Fibroblast of skin of right biceps (primary cell): ENCODE measurements at regions not wholly inside any gene's neighbourhood (a gene's known extent, or its start where the extent isn't known, plus 50 kb on each side); places are given as distances from the start of the nearest gene placed in this dataset.
"Not testable (repeated sequence)": the region's sequence is repeated elsewhere in the genome, so short reads cannot be mapped to it uniquely, and the experiment has no call there.

ENCODE experiments used
- DNase-seq: peaks from one replicate; pipeline ENCODE4 v3.0.0-alpha.2; 2013

DNA sequence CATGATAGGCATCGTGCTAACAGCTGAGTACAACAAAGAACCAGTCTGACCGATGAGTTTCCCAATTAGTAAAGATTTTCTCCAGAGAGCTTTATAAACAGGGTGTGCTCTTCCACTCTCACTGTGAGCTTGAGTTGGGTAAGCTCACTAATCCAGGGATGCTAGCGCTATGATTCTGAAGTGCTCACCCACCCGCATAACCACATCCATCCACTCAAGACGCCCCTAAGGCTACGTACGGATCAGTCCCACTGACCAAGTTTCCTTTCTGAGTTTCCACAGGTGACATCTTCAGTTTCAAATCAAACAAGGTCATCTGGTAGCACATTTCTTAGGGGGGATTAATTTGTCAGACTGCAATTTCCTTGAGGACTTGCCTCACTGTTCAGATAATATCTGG lies 141.1 kb upstream of the ABI3BP start:
- DNase-seq: no peak

DNA sequence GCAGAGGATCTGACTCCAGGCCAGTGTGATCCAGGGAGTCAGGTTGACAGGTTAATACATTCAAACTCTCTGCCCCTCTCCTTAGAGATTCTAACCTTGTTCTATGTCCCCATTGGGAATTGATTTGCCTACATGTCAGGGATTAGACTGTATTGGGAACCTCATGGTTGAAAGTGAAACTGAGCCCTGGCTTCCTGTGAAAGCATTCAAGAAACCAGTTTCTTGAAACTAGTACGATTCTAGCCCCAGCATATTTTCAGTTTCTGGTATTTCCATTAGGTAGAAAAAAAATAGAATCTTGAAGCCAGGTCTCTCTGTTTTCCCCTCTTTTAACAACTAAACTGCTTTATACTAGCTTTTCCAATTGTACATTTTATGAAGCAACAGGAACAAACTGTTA lies 140.4 kb upstream of the ABI3BP start:
- DNase-seq: no peak

DNA sequence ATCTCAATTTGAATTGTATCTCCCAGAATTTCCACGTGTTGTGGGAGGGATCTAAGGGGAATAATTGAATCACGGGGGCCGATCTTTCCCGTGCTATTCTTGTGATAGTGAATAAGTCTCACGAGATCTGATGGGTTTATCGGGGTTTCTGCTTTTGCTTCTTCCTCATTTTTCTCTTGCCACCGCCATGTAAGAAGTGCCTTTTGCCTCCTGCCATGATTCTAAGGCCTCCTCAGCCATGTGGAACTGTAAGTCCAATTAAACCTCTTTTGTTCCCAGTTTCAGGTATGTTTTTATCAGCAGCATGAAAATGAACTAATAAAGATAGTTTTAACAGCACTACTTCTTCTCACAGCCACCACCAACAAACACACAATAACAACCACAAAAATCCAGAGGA lies 140.0 kb upstream of the ABI3BP start:
- not testable (repeated sequence) for DNase-seq

DNA sequence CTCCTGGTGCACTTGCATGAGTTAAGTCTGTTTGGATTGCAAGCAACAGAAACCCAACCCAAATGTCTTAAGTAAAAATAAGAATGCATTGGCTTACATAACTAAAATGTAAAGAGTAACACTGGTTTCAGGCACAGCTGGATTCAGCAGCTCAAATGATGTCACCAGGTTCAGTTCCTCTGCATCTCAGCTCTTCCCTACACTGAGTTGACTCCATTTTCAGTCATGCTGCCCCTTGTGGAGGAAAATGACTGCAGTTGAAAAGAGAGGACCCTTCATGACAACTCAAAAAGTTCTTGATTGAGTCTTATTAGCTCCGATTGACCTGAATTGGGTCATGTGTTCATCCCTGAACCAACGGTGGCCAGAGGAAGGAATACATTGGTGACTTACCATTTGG lies 138.5 kb upstream of the ABI3BP start:
- DNase-seq: no peak

DNA sequence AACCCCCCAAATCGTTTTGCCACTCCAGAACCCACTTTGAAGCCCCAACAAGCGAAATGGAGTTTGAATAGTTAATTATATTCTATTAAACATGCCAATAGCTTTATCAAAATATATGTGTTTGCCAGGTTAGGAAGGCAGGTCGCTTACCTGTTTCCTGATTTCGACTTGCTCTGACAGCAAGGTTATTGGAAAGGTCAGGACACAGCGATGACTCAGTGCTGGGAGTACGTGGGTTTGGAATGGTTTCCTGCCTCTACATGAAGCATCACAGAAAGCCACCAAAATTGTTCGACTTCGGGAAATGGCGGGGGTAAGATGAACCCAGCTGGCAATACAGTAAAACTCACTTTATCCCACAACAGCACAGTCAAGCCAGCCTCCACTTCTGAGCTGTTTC lies 135.6 kb upstream of the ABI3BP start:
- DNase-seq: peak; percentile 11

DNA sequence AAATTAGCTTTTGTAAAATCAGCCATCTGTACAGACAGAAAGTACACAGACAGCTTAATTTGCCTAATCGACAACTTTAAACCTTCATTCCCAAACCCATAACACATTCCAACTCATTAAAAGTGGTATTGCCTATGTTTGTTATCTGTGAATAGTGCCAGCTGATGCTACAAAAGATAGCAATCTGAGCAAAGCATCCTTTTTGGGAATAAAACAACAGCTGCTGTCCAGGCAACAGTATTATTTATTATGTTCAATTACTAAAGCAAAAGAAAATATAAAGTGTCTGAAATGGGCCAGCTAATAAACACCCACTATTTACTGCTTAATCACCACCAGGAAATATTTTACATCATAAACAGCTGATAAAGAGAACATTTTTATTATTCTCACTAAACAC lies 134.8 kb upstream of the ABI3BP start:
- no peak for DNase-seq

DNA sequence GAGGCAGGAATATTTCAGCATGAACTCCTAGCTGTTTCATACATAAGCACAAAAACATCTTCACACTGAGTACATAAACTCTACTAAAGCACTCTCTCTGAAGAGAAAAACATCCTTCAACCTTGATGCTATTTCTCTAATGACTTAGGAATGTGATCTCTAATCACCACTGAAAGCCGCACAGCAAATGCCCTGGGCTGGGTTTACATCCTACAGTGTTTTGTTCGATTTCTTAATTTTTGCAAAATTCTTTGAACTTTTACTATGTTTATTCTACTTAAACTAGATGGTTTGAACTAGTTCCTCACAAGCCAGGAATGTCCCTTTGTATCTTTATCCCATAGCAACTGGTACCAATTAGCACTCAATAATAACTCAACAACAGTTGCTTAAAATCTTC lies 130.9 kb upstream of the ABI3BP start:
- peak; percentile 19 for DNase-seq

DNA sequence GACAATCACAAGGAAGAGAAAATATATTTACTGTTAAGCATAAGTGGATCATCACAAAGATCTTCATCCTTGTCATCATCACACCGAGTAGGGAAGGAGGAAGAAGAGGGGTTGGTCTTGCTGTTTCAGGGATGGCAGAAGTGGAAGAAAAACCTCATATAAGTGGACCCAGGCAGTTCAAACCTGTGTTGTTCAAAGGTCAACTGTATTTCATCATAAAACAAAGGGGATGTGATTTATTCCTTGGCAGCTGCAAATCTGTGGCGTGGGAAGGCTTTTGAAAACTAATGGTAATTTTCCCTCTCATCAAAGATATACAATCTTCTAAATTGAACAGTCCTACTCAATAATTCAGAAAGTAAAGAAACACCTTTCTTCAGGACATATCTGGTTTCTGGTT lies 129.9 kb upstream of the ABI3BP start:
- DNase-seq: no peak

DNA sequence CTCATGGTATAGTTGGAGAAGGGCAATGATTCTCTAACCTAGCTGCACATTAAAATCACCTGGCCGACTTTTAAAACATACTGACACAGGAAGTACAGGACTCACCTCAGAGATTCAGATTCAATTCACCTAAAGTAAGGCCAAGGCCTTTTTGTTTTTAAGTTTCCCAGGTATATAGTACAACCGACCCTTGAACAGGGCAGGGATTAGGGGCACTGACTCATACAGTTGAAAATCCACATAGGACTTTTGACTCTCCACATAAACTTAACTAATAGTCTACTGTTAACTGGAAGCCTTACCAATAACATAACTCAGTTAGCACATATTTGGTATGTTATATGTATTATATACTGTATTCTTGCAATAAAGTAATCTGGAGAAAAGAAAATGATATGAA lies 129.5 kb upstream of the ABI3BP start:
- no peak for DNase-seq

DNA sequence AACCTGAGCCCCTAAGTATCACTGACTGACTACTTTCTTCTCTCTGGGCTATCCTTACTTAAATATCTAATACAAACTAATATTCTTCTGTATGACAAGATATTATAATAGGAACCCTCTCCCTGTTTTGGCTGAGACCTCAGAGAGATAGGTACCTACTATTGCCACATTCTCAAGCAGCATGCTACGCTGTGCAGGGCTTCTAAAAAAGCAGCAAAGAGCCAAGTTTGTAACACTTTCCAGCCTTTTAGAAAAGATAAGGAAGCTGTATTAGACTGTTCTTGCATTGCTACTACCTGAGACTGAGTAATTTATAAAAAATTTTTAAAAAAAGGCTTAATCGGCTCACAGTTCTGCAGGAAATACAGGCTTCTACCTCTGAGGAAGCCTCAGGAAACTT lies 126.8 kb upstream of the ABI3BP start:
- DNase-seq: no peak

DNA sequence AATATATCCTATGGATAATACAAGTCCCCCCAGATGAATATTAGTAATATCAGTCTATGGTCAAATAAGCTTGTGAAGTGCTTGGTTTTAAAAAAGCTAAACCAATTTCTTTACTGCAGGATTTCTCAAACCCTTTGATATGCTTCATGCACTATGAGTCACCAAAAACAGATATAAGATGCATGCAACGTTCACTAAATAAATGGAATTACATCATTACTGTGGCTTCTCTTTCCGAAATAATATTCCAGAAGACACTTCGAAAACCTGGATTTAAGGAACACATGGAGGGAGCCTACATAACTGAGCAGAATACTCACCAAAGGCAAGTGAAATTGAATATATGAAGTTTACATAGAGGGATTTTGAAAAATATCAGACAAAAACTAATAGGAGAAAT lies 126.3 kb upstream of the ABI3BP start:
- peak; percentile 85 for DNase-seq

DNA sequence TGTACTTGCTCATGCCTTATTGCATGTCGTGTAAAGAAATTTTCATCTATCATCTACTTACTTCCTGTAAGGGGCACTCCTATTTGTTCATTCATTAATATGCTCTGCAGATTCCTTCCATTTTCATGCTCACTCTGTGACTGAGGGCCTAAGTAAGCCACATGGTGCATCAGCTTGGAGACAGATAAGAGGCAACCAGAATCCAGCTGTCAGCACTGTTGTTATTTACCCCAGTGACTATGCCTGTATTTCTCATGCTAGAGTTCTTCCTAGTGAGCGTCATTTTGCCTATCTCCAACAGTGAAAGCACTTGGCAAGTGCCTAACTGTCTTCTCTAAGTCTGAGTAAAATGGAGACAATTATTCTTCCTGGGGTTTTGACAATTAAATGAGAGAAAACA lies 124.8 kb upstream of the ABI3BP start:
- peak; percentile 23 for DNase-seq

DNA sequence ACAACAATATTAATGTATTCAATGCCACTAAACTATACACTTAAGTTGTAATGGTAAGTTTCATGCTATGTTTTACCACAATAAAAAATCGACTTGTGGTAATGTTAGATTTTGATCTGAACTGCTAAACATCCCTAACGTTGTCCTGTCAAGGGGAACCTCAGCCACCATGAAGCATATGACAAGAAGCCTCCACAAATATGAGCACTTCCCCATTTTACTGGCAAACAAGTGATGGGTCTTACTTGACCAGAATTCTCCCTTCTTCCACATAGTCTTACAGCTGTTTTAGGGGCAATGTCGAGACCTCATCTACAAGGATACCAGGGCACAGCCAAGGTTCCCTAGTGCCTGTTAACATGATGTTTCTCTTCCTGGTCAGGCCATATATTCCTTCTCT lies 124.2 kb upstream of the ABI3BP start:
- no peak for DNase-seq

DNA sequence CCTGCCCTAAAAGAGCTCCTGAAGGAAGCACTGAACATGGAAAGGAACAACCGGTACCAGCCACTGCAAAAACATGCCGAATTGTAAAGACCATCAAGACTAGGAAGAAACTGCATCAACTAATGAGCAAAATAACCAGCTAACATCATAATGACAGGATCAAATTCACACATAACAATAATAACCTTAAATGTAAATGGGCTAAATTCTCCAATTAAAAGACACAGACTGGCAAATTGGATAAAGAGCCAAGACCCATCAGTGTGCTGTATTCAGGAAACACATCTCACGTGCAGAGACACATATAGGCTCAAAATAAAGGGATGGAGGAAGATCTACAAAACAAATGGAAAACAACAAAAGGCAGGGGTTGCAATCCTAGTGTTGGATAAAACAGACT lies 117.1 kb upstream of the ABI3BP start:
- DNase-seq: not testable (repeated sequence)

DNA sequence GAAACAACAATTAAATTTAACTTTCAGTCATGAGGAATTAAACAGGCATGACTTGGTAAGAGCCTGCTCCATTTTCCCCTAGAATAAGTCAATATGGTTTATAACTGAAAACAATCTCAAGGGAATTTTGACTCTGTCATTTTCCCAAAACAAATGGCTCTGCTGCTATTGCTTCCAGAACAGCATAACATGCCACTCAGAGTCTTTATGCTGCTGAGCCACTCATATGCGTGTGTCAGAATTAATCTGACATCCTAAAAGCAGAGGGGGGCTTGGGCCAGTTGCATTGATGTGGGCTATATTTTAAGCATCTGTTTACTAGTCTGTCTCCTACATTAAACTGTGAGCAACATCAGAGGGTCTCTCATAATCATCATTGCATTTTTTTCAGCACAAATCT lies 111.1 kb upstream of the ABI3BP start:
- DNase-seq: no peak

DNA sequence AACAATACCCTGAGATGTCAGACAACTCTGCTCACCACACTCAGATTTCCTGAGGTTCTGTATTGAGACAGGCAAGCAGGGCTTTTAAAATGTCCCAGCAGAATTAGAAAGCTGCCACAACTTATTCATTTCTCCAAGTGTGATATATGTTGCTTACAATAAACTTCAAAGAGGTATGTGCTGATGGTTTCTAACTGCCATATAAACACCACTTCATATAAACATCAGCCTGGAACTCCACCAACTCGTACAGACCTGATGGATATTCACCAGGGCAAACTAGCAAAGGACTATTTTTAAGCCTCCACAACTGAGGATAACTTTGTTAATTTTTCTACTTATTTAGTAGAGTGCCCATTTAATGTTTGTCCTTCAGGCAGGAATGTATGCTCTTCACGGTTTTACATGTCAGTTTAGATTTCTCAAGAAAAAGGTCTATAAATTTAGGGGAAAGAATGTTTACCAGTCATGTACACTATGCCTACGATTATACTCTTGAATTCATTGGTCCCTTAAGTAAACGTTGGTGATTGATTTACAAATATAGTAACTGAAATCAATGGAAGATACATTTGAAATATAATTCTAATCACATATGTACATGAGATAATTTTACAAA lies 109.6 kb upstream of the ABI3BP start:
- DNase-seq: no peak

DNA sequence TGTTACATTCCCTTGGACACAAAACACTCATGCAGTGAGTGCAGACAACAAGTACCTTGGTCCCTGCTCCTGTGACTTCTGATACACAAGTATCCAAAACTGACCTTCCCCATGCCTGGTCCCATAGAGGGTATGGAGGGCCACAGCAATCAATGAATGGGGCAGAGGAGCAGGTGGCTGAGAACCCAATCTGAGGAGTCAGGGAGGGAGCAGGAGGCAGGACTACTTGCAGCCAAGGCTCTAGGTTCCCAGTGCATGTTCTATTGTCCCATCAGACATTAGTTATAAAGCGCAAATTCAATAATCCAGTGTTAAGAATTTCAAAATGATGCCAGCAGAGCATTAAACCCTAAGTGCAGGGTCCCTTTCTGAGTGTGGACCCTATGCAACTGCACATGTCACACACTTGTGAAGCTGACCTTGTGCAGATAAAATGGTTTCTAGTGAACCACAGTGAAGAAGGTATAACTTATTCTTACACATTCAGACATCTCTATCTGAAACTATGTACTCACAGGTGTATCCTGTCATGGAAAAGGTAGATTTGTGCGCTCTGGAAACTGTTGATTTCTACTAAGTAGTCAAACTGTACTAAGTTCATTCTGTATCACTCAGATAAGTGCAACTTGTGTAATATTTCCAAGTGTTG lies 107.3 kb upstream of the ABI3BP start:
- no peak for DNase-seq

DNA sequence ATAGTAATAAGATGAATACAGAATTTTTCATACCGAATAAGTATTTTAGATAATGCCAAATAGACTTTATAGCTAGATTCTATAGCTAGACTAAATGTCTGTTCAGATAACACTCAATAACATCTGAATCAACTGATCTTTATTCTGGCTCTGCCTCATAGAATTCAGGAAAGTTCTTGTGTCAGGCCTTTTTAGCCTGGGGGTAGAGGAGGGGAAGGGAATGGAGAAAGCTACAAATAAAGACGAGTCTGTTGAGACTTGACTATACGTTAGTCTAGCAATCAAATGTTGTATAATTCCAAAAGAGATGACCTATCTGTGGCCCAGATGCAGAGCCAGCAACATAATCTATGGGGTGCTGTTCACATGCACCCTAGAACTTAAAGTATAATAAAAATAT lies 106.6 kb upstream of the ABI3BP start:
- no peak for DNase-seq

DNA sequence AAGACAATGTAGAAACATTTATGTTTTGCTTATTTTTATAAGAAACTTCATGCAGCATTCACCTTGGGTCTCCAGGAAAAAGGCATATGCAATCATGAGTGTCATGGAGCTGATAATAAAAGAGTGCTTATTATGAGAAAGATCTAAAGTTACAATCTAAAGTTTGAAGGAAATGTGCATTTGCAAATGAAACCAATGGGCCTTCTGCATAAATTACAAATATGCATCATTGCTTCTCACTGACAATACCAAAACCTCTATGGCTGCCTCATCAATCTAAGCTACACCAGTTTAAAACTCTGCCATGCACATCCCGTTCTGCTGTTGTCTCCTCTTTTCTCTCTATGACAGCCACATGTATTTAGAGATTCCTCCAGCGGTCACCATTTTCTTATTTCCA lies 103.2 kb upstream of the ABI3BP start:
- DNase-seq: no peak

DNA sequence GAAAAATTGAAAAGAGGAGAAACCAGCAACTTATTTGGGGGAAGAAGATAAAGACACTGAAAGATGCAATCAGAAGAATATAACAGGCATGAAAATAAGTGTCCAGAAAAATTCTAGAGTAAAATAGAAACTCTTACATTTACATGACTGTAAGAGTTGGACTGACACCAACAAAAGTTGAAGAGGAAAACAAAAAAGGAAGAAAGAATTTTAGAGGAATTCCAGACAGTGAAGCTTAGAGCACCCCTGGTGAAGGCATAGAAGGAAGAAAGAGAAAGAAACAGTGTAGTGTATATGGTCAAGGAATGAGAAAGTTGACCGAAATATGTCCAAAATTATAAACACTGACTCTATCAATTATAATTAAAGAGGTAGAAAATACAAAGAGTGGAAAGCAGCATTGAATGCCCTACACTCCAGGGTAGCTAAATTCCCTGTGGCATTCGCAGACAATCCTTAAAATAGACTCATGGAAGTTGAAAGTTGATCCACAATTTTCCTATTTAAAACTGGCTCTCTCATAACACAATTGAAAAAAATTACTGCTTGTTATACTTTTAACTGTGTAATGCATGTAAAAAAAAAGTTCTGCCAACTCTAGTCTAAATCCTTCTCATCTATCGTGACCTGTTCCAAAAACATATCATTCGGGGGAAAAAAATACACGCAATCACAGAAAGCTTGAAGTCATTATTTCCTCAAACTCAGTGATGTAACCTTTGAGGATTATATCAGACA lies 102.6 kb upstream of the ABI3BP start:
- DNase-seq: peak; percentile 23

DNA sequence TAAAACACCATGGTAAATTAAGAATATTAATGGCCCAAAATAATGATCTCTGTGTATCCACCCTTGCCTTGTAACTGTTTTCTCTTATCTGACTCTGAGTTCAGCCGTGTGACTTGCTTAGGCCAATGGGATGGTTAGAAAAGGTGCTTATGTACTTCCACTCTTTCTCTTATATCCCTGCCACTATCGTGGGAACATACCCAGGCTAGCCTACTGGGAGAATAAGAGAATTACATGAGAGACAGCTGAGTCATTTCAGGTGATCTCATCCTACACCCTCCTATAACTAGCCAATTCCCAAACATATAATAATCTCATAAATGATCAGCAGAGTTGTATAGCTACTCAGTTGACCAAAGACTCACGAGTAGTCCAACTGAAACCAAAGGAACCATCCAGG lies 98.3 kb upstream of the ABI3BP start:
- DNase-seq: peak; percentile 40

DNA sequence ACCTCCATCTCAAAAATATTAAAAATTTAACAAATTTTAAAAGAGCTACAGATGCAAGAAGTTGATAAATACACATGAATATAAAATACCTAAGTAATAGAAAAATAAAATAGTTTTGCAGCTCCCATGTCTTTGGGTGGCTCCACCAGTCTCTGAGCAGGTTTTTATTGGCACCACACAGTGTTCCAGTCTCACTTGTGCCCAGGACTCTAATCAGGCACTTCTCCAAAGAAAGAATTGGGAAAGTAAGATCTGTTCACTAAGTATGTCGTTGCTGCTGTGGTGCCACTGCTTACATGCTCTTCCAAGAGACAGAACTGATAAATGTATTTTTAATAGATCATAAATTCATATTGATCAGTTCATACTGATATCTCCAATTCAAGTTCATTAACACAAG lies 92.5 kb upstream of the ABI3BP start:
- no peak for DNase-seq

DNA sequence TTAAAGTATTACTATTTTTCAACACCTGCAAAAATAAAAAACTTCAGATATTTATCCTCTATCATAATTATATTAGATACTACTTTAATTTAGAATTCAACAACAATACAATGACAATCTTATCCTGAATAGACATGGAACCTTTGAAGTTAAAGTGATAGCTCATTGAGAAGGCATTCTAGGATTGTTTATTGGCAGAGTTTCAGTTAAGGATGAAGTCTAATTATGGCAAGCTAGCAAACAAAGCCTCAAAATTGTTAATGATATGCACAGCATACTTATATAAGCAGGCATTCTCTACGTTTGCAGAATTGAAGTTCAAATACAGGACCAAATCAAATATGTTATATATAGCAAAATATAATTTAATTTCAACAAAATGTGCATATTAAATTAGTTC lies 91.2 kb upstream of the ABI3BP start:
- peak; percentile 45 for DNase-seq

DNA sequence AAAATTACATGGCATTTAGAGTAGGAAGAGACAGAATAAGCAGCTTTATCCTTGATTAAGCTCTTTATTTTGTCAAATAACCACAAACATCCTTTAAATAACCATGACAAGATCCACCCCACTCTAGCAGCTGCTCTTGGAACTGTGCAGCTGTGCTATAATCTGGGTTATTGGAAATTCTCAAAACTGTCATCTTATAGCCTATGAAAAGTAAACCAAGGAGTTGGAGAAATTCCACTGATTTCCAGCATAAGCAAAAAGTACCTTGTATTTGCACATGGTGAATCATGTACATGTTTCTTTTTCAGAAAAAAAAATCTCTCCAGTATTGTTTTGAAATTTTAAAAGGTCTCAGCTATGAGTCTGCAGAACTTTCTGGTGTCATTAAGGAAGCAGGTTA lies 88.8 kb upstream of the ABI3BP start:
- DNase-seq: no peak

DNA sequence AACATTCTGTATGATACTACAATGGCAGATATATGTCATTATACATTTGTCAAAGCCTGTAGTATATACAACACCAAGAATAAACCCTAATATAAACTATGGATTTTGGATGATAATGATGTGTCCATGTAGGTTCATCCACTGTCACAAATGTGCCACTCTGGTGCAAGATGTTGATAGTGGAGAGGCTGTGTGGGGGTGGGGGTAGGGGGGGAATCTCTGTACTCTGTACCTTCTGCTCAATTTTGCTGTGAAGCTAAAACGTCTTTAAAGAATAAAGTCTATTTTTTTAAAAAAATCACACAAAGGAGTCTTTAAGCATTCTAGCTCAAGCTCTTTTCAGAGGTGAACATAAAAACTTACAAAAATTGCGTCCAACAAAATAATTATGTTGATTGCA lies 88.2 kb upstream of the ABI3BP start:
- no peak for DNase-seq
